T-helper 1 cell treated with Interleukin-12 subunit alpha and Interleukin-12 subunit beta and Interleukin-4 antibody, amounts not matched to agents 30 μg/mL and 1 μg/mL, for 36 hours (primary cell): ENCODE measurements at regions not wholly inside any gene's neighbourhood (a gene's known extent, or its start where the extent isn't known, plus 50 kb on each side); places are given as distances from the start of the nearest gene placed in this dataset.
"Not testable (repeated sequence)": the region's sequence is repeated elsewhere in the genome, so short reads cannot be mapped to it uniquely, and the experiment has no call there.

Experiments
- H3K27ac Mint-ChIP-seq: one replicate; pipeline ENCODE4 v1.8.0; 2021; ENCODE audit warnings: mild to moderate bottlenecking, mixed read lengths
- H3K27me3 Mint-ChIP-seq: one replicate; pipeline ENCODE4 v1.8.0; 2021; ENCODE audit warnings: low read depth, mixed read lengths
- H3K36me3 Mint-ChIP-seq: one replicate; pipeline ENCODE4 v1.8.0; 2021; ENCODE audit warnings: low read depth, mixed read lengths
- H3K4me1 Mint-ChIP-seq: one replicate; pipeline ENCODE4 v1.8.0; 2021; ENCODE audit warnings: low read depth, mixed read lengths
- H3K4me3 Mint-ChIP-seq: one replicate; pipeline ENCODE4 v1.8.0; 2021; ENCODE audit warnings: mild to moderate bottlenecking, moderate library complexity, mixed read lengths
- H3K9me3 Mint-ChIP-seq: one replicate; pipeline ENCODE4 v1.8.0; 2021; ENCODE audit warnings: mixed read lengths

DNA sequence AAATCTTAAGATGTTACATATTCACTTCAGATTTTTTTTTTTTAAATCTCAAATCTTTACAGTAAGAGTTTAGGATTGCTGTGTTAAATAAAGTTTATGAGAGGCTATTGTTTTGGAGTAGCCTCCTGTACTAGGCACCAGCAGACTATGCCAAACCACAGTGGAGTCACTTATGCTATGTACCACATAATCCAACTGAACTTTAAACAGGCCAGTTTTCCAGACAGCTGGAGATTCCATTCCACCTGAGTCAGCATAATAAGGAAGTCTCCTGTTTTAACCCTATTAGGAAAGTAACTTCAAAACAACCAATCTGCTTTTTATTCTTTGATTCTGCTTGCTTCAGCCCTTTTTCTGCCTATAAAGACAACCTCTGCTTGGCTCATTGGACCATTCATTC lies 205.2 kb downstream of the CSNK1G3 start:
- Mint-ChIP-seq H3K4me1 (no peaks in the 10 kb centered on the region), H3K36me3 (no peaks in the 10 kb centered on the region), H3K9me3 (no peaks in the 10 kb centered on the region), H3K27me3 (no peaks in the 10 kb centered on the region), H3K4me3 (no peak overlapping the region), H3K27ac (no peak overlapping the region)

DNA sequence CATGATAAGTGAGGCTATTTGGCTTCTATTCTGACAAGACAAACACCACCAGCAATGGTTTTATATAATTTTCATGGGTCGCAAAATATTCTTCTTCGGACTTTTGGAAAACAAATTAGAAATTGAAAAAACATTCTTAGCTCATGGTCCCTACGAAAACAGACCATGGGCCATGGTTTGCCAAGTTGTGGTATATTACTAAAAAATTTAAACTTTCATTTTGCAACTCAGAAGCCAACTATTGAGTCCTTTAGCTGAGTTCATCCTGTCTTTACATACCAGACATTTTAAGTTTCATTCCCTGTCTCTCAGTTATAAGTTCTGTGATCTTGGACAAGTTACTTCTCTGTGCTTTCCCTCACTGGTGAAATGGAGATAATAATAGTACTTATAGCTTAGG lies 198.1 kb downstream of the CSNK1G3 start:
- Mint-ChIP-seq H3K9me3 (no peaks in the 10 kb centered on the region), H3K36me3 (no peaks in the 10 kb centered on the region), H3K4me3 (no peak overlapping the region), H3K27me3 (no peaks in the 10 kb centered on the region), H3K4me1 (no peaks in the 10 kb centered on the region), H3K27ac (no peak overlapping the region)

DNA sequence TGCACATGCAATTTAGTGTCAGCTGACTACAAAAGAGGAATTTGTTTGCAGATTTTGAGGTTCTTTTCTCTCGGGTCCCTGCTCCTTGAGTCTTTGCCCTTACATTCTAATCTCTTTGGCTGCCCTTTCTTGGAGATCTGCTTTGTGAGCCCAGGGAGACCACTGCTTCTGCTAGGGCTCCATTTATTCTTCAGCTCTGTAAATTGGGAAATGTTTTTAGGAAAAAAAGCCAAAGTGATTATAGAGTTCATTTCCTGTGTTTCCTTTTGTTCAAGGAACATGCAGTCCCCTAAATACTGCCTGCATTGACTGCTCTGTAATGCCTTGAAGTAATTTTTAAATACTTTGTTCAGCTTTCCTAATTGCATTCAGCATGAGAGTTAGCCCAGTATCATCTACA lies 197.4 kb downstream of the CSNK1G3 start:
- Mint-ChIP-seq H3K27ac (no peak overlapping the region), H3K9me3 (no peaks in the 10 kb centered on the region), H3K27me3 (no peaks in the 10 kb centered on the region), H3K4me3 (no peak overlapping the region), H3K4me1 (no peaks in the 10 kb centered on the region), H3K36me3 (no peaks in the 10 kb centered on the region)

DNA sequence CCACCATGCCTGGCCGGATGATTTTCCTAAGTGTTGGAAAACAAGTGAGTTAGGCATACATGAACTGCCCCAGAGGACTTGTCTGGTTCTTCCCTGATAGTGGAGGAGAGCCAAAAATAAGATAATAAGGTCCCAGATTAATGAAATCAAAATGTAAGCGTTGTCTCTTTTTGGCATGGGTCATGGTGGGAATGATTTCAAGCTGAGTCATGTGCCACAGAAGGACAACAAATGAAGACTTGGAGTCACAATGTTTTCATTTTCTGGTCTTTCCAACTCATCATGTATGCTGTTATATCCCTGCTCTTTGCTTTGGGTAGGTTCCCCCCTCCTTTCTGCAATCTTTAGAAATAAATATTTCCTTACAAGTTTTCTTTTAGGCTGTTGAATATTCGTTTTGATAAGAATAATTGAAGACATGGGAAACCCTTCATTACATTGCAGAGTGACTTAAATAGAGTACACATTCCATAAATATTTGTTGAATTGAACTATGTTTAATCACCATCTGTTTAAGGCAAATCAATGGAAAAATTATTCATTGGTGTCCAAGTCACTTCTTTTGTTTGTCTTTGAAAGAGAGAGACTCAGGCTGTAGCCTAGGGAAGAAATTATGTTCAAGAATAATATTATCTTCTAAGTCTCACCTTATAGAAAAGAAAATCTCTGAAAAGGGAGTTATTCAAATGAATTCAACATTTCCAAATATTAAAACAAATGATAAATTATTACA lies 196.3 kb downstream of the CSNK1G3 start:
- no peaks in the 10 kb centered on the region for H3K27me3 Mint-ChIP-seq
- no peak overlapping the region for H3K4me3 Mint-ChIP-seq
- no peaks in the 10 kb centered on the region for H3K4me1 Mint-ChIP-seq
- H3K36me3 Mint-ChIP-seq: no peaks in the 10 kb centered on the region
- H3K9me3 Mint-ChIP-seq: no peaks in the 10 kb centered on the region
- H3K27ac Mint-ChIP-seq: no peak overlapping the region

DNA sequence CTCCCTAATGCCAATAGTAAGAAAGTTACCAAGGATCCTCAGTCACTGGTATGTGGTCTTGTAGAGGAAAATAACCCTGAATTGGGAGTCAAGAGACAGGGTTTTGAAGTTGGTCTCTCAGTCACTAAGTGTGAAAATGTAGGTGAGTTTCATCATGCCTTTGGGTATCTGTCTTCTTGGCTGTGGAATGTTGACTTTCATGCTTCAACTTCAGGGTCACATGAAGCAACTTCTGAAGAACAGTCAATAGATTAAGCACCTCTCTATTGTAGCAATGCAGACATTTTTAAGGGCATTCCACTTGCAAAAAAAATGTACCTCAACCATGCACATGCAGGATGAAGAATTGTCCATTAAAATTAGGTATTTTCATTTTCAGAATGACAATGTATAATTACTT lies 194.6 kb downstream of the CSNK1G3 start:
- Mint-ChIP-seq H3K4me3 (no peak overlapping the region), H3K27ac (no peak overlapping the region), H3K9me3 (no peaks in the 10 kb centered on the region), H3K4me1 (no peaks in the 10 kb centered on the region), H3K36me3 (no peaks in the 10 kb centered on the region), H3K27me3 (no peaks in the 10 kb centered on the region)

DNA sequence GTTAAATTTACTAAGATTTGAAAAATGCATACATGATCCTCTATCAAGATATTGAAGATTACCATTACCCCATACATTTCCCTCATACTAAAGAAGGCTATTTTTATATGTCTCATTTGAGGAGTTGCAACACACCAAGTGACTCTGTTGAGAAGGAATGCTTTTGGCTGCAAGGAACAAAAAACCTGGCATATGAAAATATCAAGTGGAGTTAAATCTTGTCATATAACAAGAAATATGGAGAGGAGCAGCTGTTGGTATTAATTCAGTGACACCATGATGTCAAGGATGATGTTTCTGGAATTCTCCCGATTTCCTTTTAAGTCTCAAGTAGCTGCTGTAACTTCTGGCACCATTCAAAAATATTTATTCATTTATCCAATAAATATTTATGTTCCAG lies 193.8 kb downstream of the CSNK1G3 start:
- Mint-ChIP-seq H3K27ac (no peak overlapping the region), H3K4me3 (no peak overlapping the region), H3K27me3 (no peaks in the 10 kb centered on the region), H3K9me3 (no peaks in the 10 kb centered on the region), H3K4me1 (no peaks in the 10 kb centered on the region), H3K36me3 (no peaks in the 10 kb centered on the region)

DNA sequence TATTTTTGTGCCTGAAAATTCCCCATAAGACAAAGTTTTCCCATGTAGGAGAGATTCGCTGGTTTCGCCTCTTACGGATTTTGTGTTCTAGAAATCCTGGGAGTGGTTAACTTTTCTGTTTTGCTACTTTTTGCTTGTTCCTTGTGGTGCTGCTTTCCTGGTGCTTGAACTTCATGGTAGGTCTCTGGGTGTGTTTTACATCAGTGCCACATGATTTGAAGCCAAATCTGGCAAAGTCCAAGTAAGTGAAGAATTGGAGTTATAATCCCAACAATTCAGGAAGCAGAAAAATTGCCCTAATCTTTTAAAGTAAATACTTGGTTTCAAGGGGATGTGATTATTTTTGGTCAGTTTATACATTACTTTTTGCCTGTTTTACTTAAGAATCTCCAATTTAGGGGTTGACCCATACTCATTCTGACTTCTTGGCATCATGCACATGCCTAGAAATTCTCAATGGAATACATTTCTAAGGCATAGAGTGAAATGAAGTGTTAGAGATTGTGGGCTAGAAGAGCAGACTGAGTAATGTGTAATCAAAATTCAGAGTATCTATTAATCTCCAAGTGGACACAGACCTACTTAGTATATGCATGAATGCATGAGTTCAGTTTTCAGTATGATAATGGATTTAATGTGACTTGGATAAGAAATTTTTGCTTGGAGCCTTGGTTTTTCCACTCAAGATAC lies 189.7 kb downstream of the CSNK1G3 start:
- no peaks in the 10 kb centered on the region for H3K4me1 Mint-ChIP-seq
- H3K27ac Mint-ChIP-seq: no peak overlapping the region
- H3K9me3 Mint-ChIP-seq: peaks cover 6% of the 10 kb centered on the region

DNA sequence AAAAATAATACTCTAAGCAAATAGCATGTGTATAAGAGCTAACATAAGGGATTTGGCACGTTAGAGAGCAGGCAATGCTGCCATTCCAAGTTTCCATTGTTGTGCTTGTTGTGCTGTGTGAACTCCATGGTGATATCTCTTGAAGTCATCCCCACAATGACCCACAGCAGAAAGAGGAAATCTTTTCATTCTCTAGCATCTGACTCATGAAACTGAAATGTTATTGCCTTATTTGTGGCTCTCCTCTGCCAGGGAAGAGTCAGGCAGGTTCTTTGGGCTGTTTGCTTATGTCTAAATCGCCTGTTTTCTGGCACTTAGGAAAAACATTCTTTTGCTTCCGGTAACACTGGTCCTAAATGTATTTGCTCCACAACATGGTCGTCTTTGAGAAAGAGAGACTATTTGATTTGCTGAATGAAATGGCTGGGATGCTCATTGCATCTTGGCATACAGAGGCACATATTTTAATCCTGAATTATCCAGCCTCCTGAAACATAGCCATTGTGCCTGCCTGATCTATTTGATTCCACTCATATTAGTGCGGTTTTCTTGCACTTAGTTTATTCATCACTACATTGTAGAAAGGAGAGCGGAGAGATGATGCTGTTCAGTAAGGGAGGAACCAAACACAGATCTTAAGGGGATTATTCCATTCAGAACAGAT lies 188.8 kb downstream of the CSNK1G3 start:
- no peaks in the 10 kb centered on the region for H3K4me1 Mint-ChIP-seq
- H3K9me3 Mint-ChIP-seq: peaks cover 6% of the 10 kb centered on the region
- no peaks in the 10 kb centered on the region for H3K27me3 Mint-ChIP-seq
- H3K27ac Mint-ChIP-seq: no peak overlapping the region
- H3K4me3 Mint-ChIP-seq: no peak overlapping the region
- no peaks in the 10 kb centered on the region for H3K36me3 Mint-ChIP-seq

More for the DNA sequence above, 189.7 kb downstream of the CSNK1G3 start:
- Mint-ChIP-seq H3K27me3 (no peaks in the 10 kb centered on the region), H3K36me3 (no peaks in the 10 kb centered on the region), H3K4me3 (no peak overlapping the region)

DNA sequence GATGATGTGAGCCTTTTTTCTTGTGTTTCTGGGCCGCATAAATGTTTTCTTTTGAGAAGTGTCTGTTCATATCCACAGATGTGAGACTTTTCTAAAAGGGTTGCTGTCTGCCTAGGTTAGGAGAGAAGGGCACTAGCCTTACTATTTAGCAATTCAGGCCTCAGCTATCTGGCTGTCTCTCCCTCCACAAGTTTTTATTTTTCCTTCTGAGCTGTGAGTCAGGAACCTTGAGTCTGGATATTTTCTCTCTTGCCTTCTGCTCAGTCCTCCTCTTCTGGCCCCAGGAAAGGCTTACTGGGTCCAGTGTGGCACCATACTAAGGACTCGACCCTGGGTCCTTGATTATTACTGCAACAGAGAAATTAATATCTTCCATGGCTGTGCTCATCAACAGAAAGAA lies 187.6 kb downstream of the CSNK1G3 start:
- Mint-ChIP-seq H3K4me1 (no peaks in the 10 kb centered on the region), H3K9me3 (peaks cover 6% of the 10 kb centered on the region), H3K4me3 (no peak overlapping the region), H3K36me3 (no peaks in the 10 kb centered on the region), H3K27me3 (no peaks in the 10 kb centered on the region), H3K27ac (no peak overlapping the region)

DNA sequence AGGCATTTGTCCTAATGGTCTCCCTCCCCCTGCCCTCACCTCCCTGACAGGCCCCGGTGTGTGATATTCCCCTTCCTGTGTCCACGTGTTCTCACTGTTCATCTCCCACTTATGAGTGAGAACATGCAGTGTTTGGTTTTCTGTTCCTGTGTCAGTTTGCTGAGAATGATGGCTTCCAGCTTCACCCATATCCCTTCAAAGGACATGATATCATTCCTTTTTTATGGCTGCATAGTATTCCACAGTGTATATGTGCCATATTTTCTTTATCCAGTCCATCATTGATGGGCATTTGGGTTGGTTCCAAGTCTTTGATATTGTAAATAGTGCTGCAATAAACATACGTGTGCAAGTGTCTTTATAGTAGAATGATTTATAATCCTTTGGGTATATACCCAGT lies 187.0 kb downstream of the CSNK1G3 start:
- not testable (repeated sequence) for H3K27me3 Mint-ChIP-seq, H3K27ac Mint-ChIP-seq, H3K9me3 Mint-ChIP-seq, H3K4me3 Mint-ChIP-seq, H3K4me1 Mint-ChIP-seq, H3K36me3 Mint-ChIP-seq

DNA sequence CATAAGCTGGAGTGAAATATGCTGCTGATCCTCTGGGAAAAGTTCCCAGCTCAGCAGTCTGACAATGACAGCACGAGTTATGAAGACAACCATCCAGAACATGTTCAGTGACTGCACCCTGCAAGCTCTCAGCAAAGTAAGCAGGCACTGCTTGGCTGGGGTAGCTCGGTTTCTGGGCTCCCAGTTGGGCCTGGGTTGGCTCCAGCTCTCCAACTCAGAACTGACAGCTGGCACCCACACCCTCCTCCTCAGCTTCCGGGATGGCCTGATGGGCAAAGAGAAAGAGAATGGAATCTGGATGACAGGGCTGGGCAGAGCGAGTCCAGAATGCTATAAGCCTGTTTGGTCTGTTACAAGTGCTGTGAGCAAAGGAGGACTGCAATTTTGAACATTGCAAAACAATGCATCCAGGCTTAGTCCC lies 185.0 kb downstream of the CSNK1G3 start:
- H3K9me3 Mint-ChIP-seq: peaks cover 6% of the 10 kb centered on the region
- no peaks in the 10 kb centered on the region for H3K27me3 Mint-ChIP-seq
- no peak overlapping the region for H3K27ac Mint-ChIP-seq
- H3K4me1 Mint-ChIP-seq: no peaks in the 10 kb centered on the region
- no peaks in the 10 kb centered on the region for H3K36me3 Mint-ChIP-seq
- no peak overlapping the region for H3K4me3 Mint-ChIP-seq

DNA sequence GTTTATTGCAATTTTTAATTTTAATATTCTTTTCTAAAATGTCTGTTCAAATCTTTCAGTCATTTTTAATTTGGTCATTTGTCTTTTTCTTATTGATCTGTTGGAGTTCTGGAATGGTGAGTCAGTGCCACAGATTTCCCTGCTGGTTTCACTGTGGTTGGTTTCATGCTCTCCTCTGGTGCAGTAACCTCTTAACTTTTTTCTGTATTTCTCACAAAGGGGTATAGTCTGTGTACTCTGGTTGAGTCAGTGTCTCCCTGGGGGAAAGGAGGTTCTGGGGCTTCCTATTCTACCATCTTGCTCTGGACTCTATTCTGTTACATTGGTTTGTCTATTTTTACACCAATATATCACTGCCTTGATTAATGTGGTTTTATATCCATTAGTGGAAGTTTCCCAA lies 178.8 kb downstream of the CSNK1G3 start:
- no peak overlapping the region for H3K27ac Mint-ChIP-seq
- H3K4me1 Mint-ChIP-seq: no peaks in the 10 kb centered on the region
- no peaks in the 10 kb centered on the region for H3K9me3 Mint-ChIP-seq
- no peaks in the 10 kb centered on the region for H3K36me3 Mint-ChIP-seq
- no peak overlapping the region for H3K4me3 Mint-ChIP-seq
- no peaks in the 10 kb centered on the region for H3K27me3 Mint-ChIP-seq

DNA sequence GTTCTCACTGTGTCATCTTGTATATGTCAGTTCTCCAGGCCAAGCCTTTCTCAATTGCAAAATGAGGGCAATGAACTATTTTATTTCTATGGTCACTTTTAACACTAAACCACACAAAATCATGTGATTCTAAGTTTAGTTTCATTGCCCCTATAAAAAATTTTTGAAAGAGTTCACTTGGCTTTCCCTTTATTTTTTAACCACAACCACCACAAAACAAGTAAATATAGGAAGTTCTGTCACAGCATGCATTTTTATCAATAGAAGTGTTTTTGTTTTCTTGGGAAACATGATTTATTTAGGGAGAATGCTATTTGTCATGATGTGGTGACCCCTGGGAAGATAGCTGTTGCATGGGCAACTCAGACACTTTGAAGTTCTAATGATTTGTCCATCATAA lies 169.1 kb downstream of the CSNK1G3 start:
- no peaks in the 10 kb centered on the region for H3K4me1 Mint-ChIP-seq

DNA sequence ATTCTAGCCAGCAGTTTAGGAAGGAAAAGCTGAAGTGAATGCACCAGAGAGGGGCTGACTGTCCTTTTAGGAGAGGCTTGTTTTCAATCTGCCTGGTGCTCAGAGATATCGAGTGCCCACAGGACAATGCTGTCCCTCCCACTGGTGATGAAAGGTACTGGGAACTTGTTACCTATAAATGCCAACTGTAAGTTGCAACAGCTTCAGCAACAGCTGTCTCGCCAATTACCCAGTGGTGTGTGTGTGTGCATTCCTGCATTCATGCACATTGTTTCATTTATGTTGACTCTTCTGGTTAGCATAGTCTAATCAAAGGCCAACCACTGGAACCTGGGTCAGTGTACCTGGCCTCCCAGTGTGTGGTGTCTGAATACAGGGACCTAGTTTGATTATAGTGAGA lies 161.1 kb downstream of the CSNK1G3 start:
- Mint-ChIP-seq H3K36me3 (no peaks in the 10 kb centered on the region), H3K27me3 (no peaks in the 10 kb centered on the region), H3K27ac (no peak overlapping the region), H3K4me3 (no peak overlapping the region), H3K9me3 (no peaks in the 10 kb centered on the region), H3K4me1 (no peaks in the 10 kb centered on the region)

More for the DNA sequence above, 169.1 kb downstream of the CSNK1G3 start:
- H3K9me3 Mint-ChIP-seq: peaks cover 13% of the 10 kb centered on the region
- no peak overlapping the region for H3K4me3 Mint-ChIP-seq
- no peaks in the 10 kb centered on the region for H3K36me3 Mint-ChIP-seq
- no peak overlapping the region for H3K27ac Mint-ChIP-seq
- H3K27me3 Mint-ChIP-seq: no peaks in the 10 kb centered on the region
